Transverse colon (tissue), 3 donors: ENCODE measurements at regions not wholly inside any gene's neighbourhood (a gene's known extent, or its start where the extent isn't known, plus 50 kb on each side); places are given as distances from the start of the nearest gene placed in this dataset.

ENCODE experiments used
- CTCF ChIP-seq, 5 experiments: fragments of 200-600 bp in 3 of 5; fragments of 450-650 bp in 2 of 5; sonication (generic) in 3 of 5; IDR thresholded peaks; 1 replicate in 2 of 5; 2 replicates in 3 of 5; pipeline ENCODE4 v1.5.1; 2016 to 2017; ENCODE audit warnings: antibody characterized with exemption in 5 of 5, inconsistent platforms in 3 of 5, mild to moderate bottlenecking in 2 of 5, moderate library complexity in 1 of 5
- POLR2A ChIP-seq: fragments of 450-650 bp; IDR thresholded peaks from one replicate; pipeline ENCODE4 v1.6.1; 2016; ENCODE audit warnings: antibody characterized with exemption, mild to moderate bottlenecking, moderate library complexity

- TF ChIP-seq CTCF (IDR thresholded peaks at IDR 0.05) (no peak), POLR2A (no peak)
These were observed 563.4 kb upstream of the POU3F3 start for GRCh38 chr2:104290566-104290891.
